SK-N-MC (cell line): ENCODE measurements at regions not wholly inside any gene's neighbourhood (a gene's known extent, or its start where the extent isn't known, plus 50 kb on each side); places are given as distances from the start of the nearest gene placed in this dataset.

Source experiments
- EZH2 ChIP-seq: fragments of 200-600 bp; sonication (generic); IDR thresholded peaks from one replicate; pipeline ENCODE4 v1.6.1; 2017; ENCODE audit warnings: antibody characterized with exemption
- POLR2AphosphoS5 ChIP-seq: IDR thresholded peaks from 2 replicates; pipeline ENCODE4 v1.6.1; 2012; ENCODE audit warnings: mild to moderate bottlenecking, low read depth, low read length, borderline replicate concordance

GRCh38 chr5:159743234-159743633, 173.0 kb upstream of the ADRA1B start:
- TF ChIP-seq POLR2AphosphoS5 (no peak), EZH2 (no peak)
